HG02884 (cell line): ENCODE measurements at regions not wholly inside any gene's neighbourhood (a gene's known extent, or its start where the extent isn't known, plus 50 kb on each side); places are given as distances from the start of the nearest gene placed in this dataset.

Source experiments
- ATAC-seq: cut with Tn5 transposase; IDR thresholded peaks from one replicate; pipeline ENCODE4 v1.9.1; 2021; ENCODE audit warnings: mild to moderate bottlenecking, moderate library complexity; ENCODE audit not compliant: unreplicated experiment

DNA sequence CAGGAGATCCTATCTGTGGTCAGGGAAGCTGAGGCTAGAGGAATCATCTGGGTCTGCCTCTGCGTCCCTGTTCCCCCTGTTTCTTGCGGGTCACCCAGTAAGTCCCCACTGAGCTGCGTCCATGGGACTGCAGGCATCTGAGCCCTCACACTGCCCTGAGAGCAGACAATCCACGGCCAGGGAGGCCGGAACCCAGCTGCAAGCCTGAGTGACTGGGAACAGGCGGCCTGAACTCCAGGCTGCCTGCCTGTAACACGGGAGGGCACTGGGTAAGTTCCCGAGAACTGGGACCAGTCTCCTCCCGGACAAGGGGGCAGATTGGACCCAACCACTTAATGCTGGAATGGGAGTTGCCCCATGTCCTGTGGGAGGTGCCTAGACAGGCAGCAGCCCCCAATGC lies 727.4 kb downstream of the BRD1 start:
- ATAC-seq: no peak

DNA sequence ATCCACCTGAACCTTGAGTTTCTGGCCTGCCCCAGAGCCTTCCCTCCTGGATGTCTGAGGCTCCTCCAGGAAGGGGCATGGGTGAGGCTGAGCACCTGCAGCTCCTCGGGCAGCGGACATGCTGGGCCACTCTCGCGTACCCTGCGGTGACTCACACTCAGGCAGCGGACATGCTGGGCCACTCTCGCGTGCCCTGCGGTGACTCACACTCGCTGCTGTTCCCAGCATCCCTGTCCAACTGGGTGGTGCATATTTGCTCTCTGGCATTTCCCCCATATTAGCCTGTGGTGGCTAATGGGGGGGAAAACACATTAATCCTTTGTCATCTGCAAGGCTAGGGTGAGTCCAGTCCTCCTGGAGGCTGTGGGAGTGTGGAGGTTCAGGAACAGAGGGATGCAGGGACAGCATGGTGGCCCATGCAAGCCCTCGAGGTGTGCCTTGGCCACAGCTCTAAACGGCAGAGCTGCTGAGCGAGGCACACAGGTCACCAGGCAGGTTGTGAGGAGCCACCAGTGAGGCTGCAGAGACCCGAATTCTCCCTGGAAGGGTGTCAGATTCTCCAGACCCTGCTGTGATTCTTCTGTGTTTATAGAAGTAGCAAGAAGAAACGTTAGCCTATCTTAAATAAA lies 728.1 kb downstream of the BRD1 start:
- no peak for ATAC-seq

DNA sequence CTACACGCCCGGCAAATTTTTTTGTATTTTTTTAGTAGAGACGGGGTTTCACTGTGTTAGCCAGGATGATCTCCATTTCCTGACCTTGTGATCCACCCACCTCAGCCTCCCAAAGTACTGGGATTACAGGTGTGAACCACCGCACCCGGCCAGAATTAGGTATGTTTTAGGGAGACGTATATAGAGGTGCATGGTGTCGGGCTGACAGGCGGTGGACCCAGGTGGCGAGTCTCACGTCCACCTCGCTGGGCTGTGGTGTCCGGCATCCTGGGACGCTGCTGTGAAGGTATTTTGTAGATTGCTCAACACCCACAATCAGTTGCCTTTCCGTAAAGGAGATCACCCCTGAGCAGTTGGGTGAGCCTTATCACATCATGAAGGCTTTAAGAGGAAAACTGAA lies 728.6 kb downstream of the BRD1 start:
- no peak for ATAC-seq

DNA sequence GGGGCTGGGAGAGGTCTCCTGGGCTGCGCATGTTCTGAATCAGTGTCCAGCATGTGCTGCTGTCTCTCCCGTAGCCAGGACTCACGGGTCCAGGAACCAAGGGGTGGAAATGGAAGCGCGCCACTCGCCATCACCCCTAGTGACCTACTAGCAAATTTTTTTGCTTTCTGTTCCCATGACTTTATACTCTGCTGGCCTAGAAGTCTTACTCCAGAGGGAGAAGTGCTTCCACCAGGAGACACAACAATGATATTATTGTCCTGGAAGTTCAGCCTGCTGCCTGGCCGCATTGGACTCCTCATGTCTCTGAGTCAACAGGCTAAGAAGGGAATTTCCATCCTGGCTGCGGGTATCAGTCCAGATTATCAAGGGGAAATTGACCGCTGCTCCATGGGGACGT lies 729.7 kb downstream of the BRD1 start:
- ATAC-seq: no peak

DNA sequence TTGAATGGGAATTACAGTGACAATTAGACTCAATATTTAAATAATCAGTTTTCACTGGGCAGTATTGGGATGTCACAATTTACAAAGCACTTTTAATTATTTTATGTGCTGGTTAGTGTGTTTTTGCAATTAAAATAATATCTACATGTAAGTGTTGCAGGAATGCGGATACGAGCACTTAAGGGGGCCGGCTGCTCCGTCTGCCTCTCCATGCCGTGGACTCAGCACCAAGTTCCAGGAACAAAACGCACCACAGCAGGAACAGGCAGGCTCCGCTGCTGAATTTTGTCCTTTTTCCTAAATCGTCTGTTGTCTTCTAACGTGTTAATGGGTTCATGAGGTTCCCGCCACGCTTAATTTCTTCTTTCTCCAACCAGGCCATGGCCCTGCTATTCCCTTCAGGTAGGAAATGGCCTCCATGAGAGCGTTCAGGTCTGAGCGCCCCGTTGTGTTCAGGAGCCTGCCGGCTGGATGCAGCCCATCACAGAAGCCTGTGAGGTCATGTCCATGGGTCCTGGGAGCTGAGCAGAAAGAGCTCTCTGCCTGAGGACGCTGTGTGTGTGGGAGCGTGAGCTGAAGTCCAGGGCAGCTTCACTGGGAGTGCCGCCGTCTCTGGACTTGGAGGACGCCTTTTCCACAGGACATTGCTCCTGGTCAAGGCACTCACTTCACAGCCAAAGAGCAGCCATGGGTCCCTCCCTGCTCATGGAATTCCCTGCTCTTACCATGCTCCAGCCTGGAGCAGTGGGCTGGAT lies 730.3 kb downstream of the BRD1 start:
- ATAC-seq: no peak

DNA sequence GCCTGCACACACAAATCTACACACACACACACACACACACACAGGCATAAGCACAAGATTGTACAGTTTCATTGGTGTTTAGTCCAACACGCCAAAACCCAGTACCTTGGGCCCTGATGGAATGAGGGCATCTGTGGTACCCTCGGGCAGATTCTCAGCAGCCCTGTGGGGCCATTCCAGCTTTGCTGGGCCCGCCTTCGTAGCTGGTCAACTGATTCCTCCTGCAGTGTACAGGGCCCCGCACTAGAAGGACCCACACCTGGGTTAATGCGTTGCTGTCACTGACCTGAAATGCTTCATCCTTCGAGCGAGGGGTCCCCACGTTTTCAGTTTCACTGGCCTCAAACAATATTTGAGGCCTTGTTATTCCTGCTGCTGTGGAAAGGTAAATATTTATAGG lies 731.2 kb downstream of the BRD1 start:
- ATAC-seq: no peak

DNA sequence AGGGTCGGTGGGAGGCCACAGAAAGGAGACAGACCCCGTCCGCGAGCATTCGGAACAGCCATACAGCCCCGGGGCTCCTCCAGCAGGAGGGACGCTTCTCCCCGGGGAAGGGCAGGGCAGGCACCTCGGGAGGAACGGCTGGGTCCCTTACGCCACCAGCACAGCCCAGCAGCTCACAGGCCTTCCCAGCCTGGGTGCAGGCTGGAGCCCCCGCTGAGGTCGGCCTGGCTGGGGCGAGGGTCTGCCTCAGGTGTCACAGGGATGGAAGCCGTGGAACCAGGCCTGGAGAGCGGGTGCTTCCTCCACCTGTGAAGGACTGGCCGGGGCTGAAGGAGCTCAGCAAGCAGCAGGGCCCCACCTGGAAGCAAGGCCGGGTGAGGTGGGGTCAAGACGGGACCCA lies 732.3 kb downstream of the BRD1 start:
- ATAC-seq: no peak

DNA sequence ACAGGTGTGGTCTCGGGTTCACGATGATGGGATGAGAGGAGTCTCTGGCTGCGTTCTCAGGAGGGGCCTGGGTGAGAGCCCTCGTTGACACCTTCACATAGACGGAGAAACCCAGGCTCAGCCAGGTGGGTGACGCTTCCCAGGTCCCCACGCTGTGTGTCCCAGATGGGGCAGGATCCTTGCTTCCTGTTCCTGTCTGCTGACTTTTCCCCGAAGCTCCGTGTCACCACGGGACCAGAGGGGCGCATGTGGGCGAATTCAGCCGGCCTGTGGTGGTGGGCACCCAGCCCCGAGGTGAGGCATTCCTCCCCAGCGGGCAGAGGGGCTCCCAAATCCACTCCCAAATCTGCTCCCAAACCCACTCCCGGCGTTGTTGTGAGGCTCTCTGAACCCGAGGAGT lies 732.8 kb downstream of the BRD1 start:
- no peak for ATAC-seq

DNA sequence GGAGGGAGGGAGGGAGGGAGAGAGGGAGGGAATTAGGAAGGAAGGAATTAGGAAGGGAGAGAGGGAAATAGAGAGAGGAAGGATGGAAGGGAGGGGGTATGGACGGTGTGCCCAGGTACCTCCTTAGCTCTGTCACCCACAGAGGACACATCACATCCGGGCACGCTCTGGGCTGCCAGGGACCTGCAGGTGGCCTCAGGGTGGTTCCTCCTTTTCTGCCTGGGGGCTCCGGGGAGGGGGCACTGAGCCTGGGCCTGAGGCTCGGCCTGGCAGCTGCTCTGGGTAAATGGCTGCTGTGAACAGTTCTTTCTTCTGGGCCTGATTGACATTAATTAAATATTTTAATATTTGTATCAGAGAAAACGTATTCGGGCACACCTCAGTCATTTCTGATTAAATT lies 733.5 kb downstream of the BRD1 start:
- ATAC-seq: no peak

DNA sequence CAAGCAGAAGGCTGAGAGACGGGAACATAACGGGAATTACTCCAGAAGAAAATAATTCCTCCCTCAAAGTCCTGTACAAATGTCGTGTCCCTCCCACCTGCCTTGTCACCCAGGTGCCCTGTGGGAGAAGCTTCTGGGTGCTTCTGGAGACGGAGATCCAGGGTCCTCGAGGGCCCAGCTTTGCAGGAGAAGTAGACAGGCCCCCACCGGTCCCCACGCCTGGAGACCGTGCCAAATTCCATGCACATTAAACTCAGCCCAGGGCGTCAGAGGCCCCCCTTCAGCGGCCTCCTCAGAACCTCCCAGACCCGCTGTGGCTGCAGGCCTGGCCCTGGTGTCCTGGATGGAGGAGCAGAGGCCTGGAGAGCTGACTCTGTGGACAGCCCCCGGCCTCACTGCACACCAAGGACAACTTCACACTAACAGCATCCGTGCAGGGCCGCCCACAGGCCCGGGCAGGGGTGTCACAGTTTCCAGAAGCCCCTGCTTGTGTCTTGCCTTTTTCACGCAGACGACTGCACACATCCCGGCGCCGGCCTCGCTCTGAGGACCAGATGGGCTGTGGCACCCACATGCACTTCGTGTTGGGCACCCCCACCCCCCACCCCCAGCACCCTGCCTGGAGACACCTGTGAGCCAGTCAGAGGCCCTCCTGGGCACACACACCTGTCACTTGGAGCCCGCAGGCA lies 734.3 kb downstream of the BRD1 start:
- no peak for ATAC-seq

DNA sequence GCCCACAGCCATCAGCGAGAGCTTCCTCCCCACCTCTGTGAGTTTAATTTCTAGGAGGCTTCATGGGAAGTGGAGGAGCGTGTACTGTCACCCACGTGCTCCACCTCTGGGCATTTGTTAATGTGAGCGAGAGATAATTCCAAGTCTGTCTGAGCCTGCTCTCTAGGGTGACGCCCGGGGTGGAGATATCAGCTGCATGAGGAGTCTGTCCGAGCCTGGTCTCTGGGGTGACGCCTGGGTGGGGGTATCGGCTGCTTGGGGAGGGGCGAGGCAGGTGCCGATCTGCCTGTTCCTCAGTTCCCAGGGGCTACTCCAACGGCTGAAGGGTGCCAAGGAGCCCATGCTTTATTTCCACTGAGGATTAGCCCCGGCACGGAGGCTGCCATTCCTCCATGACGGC lies 735.0 kb downstream of the BRD1 start:
- no peak for ATAC-seq

DNA sequence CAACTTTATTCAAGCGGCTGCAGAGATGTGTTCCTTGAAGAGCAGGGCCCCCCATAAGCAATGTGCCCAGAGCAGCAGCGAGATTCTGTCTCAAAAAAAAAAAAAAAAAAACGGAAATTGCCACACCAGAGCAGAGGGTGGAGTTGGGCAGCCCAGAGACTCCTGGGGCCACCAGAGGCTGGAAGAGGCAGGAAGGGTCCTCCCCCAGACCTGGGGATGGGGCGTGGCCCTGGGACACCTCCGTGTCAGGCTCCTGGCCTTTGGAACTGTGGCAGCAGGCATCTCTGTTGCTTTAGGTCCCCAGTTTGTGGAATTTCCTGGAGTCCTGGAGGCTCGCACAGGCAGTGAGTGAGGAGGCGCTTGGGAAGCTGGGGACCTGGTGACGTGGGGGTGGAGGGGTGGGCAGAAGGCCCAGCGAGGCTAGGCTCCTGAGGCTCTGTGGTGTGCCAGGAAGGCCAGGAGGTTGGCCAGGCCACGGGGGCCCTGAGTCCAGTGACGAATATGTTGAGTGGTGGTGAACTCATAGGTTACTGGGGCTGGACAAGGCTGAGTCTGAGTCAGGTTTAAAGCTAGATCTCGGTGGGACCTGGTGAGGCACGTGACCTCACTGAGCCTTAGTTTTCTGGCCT lies 735.6 kb downstream of the BRD1 start:
- no peak for ATAC-seq

DNA sequence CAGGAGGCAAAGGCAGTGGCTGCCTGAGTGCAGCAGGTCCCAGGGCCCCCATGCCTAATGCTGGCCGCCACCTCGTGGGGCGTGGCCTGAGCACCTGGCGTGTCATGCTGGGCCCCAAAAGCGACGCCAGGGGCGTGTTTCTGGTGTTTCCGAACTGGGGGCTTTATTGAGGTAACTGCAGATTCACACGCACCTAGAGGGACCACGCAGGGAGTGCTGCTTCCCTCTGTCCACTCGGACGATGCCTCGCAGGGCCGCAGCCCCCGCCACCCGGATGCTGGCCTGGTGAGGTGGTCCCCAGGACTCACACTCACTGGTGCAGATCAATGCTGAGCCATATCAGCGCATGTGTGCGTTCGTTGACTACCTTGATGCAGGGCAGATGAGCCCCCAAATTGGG lies 736.2 kb downstream of the BRD1 start:
- no peak for ATAC-seq

DNA sequence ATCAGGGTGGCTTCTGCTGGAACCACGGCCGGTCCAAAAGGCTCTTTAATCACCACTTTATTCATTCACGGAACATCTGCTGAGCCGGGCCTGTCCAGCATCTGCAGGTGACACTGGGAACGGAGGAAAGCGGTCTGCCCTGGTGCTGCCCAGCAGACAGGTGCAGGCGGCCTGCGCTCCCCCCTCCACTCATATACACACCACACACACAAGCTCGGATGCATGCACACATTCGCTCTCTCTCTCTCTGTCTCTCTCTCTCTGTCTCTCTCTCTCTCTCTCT lies 736.9 kb downstream of the BRD1 start:
- no peak for ATAC-seq

DNA sequence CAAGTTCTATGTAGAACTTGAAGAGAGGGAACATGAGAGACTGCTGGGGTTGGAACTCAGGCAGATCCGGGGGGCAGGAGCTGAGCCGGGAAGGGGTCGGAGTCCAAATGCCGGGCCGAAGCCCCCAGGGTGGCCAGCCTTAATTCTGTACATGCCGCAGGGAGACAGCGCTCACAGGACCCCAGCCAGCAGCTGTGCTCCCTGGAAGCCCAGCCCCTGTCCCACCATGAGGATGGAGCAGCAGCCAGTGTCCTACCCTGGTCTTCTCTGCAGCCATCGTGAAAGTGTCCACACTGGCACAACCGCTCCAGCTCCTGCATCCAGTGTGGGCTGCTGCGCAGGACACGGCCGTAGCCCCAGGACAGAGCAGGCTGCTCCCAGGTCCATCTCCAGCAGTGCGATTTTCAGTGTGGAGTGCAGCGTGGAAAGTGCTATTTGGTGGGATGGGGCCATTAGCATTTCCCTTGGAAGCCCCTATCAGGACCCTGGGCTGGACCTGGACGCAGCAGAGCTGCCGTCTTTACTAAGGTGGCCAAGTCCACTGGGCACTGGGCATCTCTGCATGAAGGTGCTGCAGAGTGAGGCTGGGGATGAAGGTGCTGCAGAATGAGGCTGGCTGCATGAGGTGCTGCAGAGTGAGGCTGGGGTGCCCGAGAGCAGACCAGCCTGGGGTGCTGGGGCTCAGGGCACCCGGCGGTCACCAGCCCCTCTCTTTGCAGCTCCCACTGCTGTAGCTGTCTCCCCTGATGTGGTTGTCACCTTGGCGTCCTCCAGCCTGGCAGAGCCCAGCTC lies 737.4 kb downstream of the BRD1 start:
- ATAC-seq: no peak

DNA sequence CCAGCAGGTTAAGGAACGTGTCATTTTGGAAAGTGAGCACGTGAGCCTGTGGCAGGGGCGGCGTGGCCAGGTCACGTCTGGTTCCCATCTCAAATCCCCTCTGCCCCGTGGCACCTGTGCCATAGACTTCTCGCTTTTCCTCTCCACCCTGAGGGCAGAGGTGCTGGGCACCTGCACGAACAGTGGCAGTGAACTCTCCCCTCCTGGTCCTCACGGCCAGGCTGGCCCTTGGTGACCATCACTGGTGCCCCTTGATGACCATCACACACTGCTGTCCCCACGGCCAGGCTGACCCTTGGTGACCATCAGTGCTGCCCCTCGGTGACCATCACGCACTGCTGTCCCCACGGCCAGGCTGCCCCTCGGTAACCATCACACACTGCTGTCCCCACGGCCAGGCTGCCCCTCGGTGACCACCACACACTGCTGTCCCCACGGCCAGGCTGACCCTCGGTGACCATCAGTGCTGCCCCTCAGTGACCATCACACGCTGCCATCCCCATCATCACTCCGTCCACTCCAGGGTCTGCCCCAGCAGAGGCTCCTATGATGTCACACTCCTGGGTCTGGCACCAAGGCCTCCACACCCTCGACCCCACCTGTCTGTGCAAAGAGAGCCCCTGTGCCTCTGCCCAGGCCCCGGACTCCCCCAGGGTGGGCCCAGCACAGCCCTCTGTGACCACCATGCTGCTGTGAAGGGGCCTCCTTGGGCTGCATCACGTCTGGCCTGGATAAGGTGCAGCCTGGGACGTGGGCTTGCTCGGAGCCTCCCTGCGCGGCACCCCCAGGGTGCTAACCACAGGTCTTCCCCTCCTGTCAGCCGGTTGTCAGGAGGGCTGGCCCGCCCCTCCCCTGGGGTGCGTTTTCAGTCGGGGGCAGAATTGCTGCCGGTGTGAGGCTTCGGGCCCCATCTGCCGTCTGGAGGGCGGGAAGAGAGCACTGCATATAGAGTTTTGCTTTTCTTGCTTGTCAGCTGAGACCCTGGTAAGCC lies 738.6 kb downstream of the BRD1 start:
- no peak for ATAC-seq

DNA sequence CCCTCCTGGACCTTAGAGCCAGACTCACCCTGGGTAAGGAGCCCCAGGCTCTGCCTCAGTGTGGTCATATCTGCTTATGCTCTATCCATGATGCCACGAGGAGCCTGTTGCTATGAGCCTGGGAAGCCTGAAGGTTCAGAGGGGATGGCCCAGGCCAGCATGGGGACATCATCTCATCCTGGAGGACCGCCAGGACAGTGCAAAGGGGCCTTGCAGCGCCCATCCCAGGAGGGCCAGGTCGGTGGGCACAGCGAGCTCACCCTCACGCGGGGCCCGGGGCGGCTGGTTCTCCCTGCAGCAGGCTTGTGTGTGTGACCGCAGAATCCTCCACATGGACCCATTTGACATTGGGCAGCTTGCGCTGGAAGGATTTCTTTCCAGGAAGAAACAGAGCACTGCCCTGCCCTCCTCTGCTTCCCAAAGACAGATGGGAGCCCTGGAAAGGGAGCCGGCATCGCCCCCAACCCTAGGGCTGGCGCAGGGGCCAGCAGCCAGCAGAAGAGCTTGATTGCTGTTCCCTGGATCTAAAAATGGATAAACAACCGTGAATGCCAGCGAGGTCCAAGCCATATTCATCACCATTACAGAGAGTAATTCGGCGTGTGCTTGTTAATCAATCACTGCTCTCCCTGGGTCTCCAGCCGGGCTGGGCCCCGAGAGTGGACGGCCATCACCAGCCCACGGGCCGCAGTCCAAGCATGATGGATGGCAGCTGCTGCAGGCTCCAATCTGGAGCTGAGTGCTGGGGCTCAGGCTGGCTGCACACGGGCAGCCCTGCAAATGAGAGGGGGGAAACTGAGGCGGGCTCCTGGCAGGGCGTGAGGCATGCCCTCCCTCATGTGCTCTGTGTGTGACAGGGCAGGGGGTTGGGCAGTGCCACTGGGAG lies 739.7 kb downstream of the BRD1 start:
- ATAC-seq: no peak

DNA sequence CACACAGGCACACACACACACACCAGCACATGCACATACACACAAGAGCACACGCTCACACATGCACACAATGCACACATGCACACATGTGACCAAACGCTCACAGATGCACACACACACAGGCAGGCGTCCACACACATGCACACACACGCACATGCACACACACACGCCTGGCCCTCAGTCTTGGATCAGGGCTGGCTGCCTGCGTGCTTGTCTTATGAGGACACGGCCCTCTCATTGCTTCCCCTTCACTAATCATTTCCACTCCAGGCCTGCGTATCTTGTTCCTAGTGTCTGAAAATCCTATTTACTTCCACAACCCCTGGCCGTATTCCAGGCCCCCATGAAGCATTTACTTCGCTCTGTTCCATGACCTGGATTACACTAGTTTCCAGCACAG lies 740.5 kb downstream of the BRD1 start:
- no peak for ATAC-seq

DNA sequence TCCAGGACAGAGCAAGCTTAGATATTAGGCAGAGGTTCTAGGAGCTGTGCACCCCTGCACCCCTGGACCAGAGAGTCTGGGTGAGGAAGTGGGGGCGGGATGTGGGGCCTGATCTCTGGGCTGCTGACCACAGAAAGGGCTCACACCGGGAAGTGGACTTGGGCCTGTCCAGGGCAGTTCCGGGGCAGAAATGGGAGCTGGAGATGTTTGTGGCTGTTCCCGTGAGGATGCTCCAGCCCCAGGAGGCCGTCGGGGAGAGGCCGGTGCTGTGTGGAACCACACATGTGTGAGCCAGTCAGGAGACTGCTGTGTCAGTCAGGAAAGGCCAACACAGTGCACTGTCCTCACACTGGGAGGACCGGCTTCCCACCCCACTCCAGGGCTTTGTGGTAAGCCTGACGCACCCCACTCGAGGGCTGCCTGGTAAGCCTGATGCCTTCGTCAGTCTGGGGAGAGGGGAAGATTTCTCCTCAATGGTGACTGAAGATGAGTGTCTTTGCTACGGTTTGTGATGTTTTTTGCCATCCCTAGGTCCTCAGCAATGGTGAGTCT lies 741.0 kb downstream of the BRD1 start:
- ATAC-seq: no peak
